GM12878 (cell line): ENCODE measurements at regions not wholly inside any gene's neighbourhood (a gene's known extent, or its start where the extent isn't known, plus 50 kb on each side); places are given as distances from the start of the nearest gene placed in this dataset.

Experiments
- ATAC-seq: fragments of 200-7000 bp; cut with Tn5 transposase; 3 replicates; pipeline ENCODE4 v1.9.1; 2020; ENCODE audit warnings: mild to moderate bottlenecking, moderate library complexity
- BruUV-seq: library from RNA; stranded (reverse); fragments of 400-500 nt; replicated peaks from 2 replicates; lab custom pipeline; 2021; lab: Mats Ljungman, UMichigan
- CTCF ChIA-PET: fragments of 300-600 bp; sonication (Branson Sonifier 250); formaldehyde crosslinking; extraction: SDS; loops from one replicate; lab custom pipeline; 2021; ENCODE audit warnings: inconsistent platforms; lab: Yijun Ruan, JAX
- POLR2A ChIA-PET: fragments of 350-600 bp; formaldehyde crosslinking; extraction: SDS; loops from one replicate; lab custom pipeline; 2021; ENCODE audit warnings: inconsistent platforms; lab: Charles Lee
- RAD21 ChIA-PET: fragments of 300-600 bp; sonication (Branson Sonifier 250); formaldehyde crosslinking; loops from one replicate; lab custom pipeline; 2023; ENCODE audit warnings: antibody characterized with exemption; ENCODE audit not compliant: unreplicated experiment; lab: Charles Lee
- SMC1A ChIA-PET: fragments of 300-600 bp; sonication (Branson Sonifier 250); formaldehyde crosslinking; loops from one replicate; lab custom pipeline; 2023; ENCODE audit not compliant: unreplicated experiment, uncharacterized antibody; lab: Charles Lee
- DNase-seq: peaks from one replicate; pipeline ENCODE4 v3.0.0-alpha.2; 2011; ENCODE audit warnings: low read depth, low spot score
- FAIRE-seq: peaks from 3 replicates; lab custom pipeline; 2011; peaks lifted over from hg19 to GRCh38; lab: Jason Lieb, UNC
- H2AFZ ChIP-seq: 2 replicates; pipeline ENCODE4 v1.6.0; 2011; ENCODE audit warnings: low read depth, low read length, control low read depth; ENCODE audit not compliant: control insufficient read depth
- H3K27ac ChIP-seq: 2 replicates; pipeline ENCODE4 v1.5.1; 2011; ENCODE audit warnings: control low read depth; ENCODE audit not compliant: control insufficient read depth, insufficient read depth
- H3K27me3 ChIP-seq, 2 experiments: replicated peaks in 1 of 2; 2 replicates each; pipeline versions ENCODE4 v1.6.0 to v1.6.1; 2011; ENCODE audit warnings: low read length in 1 of 2; ENCODE audit not compliant: control insufficient read depth in 2 of 2, insufficient read depth in 2 of 2
- H3K36me3 ChIP-seq, 2 experiments: 2 replicates each; pipeline ENCODE4 v1.5.1; 2011; ENCODE audit warnings: low read length in 1 of 2; ENCODE audit not compliant: control insufficient read depth in 2 of 2, insufficient read depth in 2 of 2
- H3K4me1 ChIP-seq: 2 replicates; pipeline ENCODE4 v1.6.1; 2011; ENCODE audit warnings: mild to moderate bottlenecking, low read length, moderate library complexity, mixed read lengths; ENCODE audit not compliant: control insufficient read depth, insufficient read depth
- H3K4me2 ChIP-seq: 2 replicates; pipeline ENCODE4 v1.6.0; 2011; ENCODE audit warnings: control low read depth; ENCODE audit not compliant: control insufficient read depth, insufficient read depth
- H3K4me3 ChIP-seq: fragments of 200-600 bp; sonication (generic); 2 replicates; pipeline ENCODE4 v1.5.1; 2016
- H3K79me2 ChIP-seq: 2 replicates; pipeline ENCODE4 v1.6.0; 2011; ENCODE audit warnings: low read length; ENCODE audit not compliant: control insufficient read depth, insufficient read depth
- H3K9ac ChIP-seq: 2 replicates; pipeline ENCODE4 v1.8.0; 2011; ENCODE audit warnings: low read length, control low read depth, mixed read lengths; ENCODE audit not compliant: control insufficient read depth, insufficient read depth
- H3K9me3 ChIP-seq: replicated peaks from 3 replicates; pipeline ENCODE4 v1.5.1; 2011; ENCODE audit warnings: mild to moderate bottlenecking, low read length; ENCODE audit not compliant: control insufficient read depth, insufficient read depth
- H4K20me1 ChIP-seq: 2 replicates; pipeline ENCODE4 v1.6.0; 2011; ENCODE audit not compliant: control insufficient read depth, insufficient read depth
- HDAC6 ChIP-seq: fragments of 200-600 bp; sonication (generic); IDR thresholded peaks from one replicate; pipeline ENCODE4 v1.8.0; 2017; ENCODE audit warnings: antibody characterized with exemption; ENCODE audit not compliant: unreplicated experiment
- MYB ChIP-seq: fragments of 150-350 bp; IDR thresholded peaks from 2 replicates; pipeline ENCODE4 v1.6.1; 2014; ENCODE audit warnings: mild to moderate bottlenecking, low read depth, low read length, borderline replicate concordance
- NRF1 ChIP-seq: conservative IDR thresholded peaks from 2 replicates; pipeline ENCODE4 v1.6.1; 2011; ENCODE audit warnings: mild to moderate bottlenecking, low read depth, low read length, improper control_type of control experiment
- SRF ChIP-seq, 2 experiments: IDR thresholded peaks; 2 replicates each; pipeline ENCODE4 v1.6.1; 2011; ENCODE audit warnings: low read depth in 2 of 2, low read length in 2 of 2, mild to moderate bottlenecking in 1 of 2, moderate library complexity in 1 of 2
- ZNF274 ChIP-seq: IDR thresholded peaks from one replicate; pipeline ENCODE4 v1.8.0; 2011; ENCODE audit not compliant: insufficient read length, insufficient read depth
- ZNF622 ChIP-seq: fragments of 450-650 bp; IDR thresholded peaks from 2 replicates; pipeline ENCODE4 v1.6.1; 2017; ENCODE audit warnings: mild to moderate bottlenecking, inconsistent platforms
- WGBS: methylation state at CpG from one replicate; pipeline ENCODE4 v1.1.6; 2016; ENCODE audit warnings: low lambda C conversion rate; ENCODE audit not compliant: insufficient replicate concordance, insufficient coverage; ENCODE audit errors: missing lambda C conversion rate; 5-methylcytosine and 5-hydroxymethylcytosine counted together
- in situ Hi-C: fragments of 300-500 bp; cut with MboI; formaldehyde crosslinking; loops from 9 replicates; pipeline ENCODE4 v1.14.3; 2018; ENCODE audit warnings: mixed read lengths
- intact Hi-C: fragments of 100-400 bp; cut with micrococcal nuclease; formaldehyde crosslinking; loops from one replicate; pipeline ENCODE4 v1.14.2; 2022; ENCODE audit not compliant: unreplicated experiment
- TF ChIP-seq, protein P1 (sequence below): IDR thresholded peaks from 2 replicates; pipeline ENCODE4 v1.6.1; 2012; ENCODE audit warnings: low read depth, low read length, improper control_type of control experiment
- TF ChIP-seq, protein P2 (sequence below): fragments of 450-650 bp; formaldehyde crosslinking; IDR thresholded peaks from 2 replicates; pipeline ENCODE4 v1.5.0; 2022; ENCODE audit warnings: mild to moderate bottlenecking, missing genetic modification characterization
- TF ChIP-seq, protein P3 (sequence below): fragments of 150-350 bp; IDR thresholded peaks from 2 replicates; pipeline ENCODE4 v1.6.1; 2016; ENCODE audit warnings: low read depth, low read length
- TF ChIP-seq, protein P4 (sequence below), 3 experiments: IDR thresholded peaks in 2 of 3; conservative IDR thresholded peaks in 1 of 3; 2 replicates each; pipeline ENCODE4 v1.5.1; 2011; ENCODE audit warnings: low read depth in 3 of 3, low read length in 3 of 3, mild to moderate bottlenecking in 3 of 3, control low read depth in 2 of 3, moderate library complexity in 2 of 3, inconsistent platforms in 1 of 3, mixed read lengths in 1 of 3; ENCODE audit not compliant: control insufficient read depth in 2 of 3, insufficient read depth in 1 of 3; ENCODE audit errors: extremely low read depth in 1 of 3
- TF ChIP-seq, protein P5 (sequence below): fragments of 450-650 bp; formaldehyde crosslinking; IDR thresholded peaks from 2 replicates; pipeline ENCODE4 v1.4.0; 2020; ENCODE audit warnings: mild to moderate bottlenecking, moderate library complexity

DNA sequence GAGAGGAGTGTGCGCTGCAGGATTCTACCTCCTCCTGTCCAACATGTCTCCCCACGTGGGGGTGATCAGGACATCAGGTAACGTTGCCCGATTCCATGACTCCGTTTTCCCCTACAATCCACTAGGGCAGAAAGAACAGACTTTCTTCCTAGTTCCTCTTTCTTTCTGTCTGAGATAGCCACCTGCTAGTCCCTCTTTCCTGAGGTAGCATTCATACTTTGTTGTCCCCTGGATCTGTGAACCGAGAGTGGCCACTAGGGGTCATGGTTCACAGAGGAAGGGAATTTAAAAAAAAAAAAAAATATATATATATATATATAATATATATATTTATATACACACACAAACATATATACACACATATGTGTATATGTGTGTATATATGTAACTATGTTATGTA is 210.0 kb upstream of the ZNF521 start:
- no peaks in the 10 kb centered on the region for H4K20me1 ChIP-seq
- H3K36me3 ChIP-seq = no peaks in the 10 kb centered on the region
- no peak overlapping the region for H3K27ac ChIP-seq
- no peaks in the 10 kb centered on the region for H3K9me3 ChIP-seq
- no peak overlapping the region for H3K4me3 ChIP-seq
- BruUV-seq = no TSS peak
- no peaks in the 10 kb centered on the region for H3K79me2 ChIP-seq
- ChIA-PET RAD21 (no interaction called here), CTCF (no interaction called here), POLR2A (no interaction called here), SMC1A (no interaction called here)
- H3K4me1 ChIP-seq = no peaks in the 10 kb centered on the region
- intact Hi-C loops = loop anchor here (5.0 kb wide), 2 partner anchors 270 to 335 kb away; no protein-coding TSS in a partner anchor
- in situ Hi-C loops = no loop called here
- no peak overlapping the region for H3K4me2 ChIP-seq
- 18% methylated on average over 6 of the region's 6 CpGs for WGBS
- H3K9ac ChIP-seq = no peak overlapping the region
- DNase-seq (no peak), FAIRE-seq (no peak), ATAC-seq (peak; percentile 53)
- no peak overlapping the region for H2AFZ ChIP-seq
- no peaks in the 10 kb centered on the region; a peak in 1 of 4 replicates for H3K27me3 ChIP-seq
- TF ChIP-seq ZNF622 (no peak), SRF (IDR thresholded peaks at IDR 0.05; ENCODE audit: low read depth in 2 of 2, low read length in 2 of 2) (no peak), HDAC6 (no peak), NRF1 (no peak), MYB (no peak), ZNF274 (no peak)
- TF ChIP-seq, protein P1, sequence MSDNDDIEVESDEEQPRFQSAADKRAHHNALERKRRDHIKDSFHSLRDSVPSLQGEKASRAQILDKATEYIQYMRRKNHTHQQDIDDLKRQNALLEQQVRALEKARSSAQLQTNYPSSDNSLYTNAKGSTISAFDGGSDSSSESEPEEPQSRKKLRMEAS = no peak
- TF ChIP-seq, protein P2, sequence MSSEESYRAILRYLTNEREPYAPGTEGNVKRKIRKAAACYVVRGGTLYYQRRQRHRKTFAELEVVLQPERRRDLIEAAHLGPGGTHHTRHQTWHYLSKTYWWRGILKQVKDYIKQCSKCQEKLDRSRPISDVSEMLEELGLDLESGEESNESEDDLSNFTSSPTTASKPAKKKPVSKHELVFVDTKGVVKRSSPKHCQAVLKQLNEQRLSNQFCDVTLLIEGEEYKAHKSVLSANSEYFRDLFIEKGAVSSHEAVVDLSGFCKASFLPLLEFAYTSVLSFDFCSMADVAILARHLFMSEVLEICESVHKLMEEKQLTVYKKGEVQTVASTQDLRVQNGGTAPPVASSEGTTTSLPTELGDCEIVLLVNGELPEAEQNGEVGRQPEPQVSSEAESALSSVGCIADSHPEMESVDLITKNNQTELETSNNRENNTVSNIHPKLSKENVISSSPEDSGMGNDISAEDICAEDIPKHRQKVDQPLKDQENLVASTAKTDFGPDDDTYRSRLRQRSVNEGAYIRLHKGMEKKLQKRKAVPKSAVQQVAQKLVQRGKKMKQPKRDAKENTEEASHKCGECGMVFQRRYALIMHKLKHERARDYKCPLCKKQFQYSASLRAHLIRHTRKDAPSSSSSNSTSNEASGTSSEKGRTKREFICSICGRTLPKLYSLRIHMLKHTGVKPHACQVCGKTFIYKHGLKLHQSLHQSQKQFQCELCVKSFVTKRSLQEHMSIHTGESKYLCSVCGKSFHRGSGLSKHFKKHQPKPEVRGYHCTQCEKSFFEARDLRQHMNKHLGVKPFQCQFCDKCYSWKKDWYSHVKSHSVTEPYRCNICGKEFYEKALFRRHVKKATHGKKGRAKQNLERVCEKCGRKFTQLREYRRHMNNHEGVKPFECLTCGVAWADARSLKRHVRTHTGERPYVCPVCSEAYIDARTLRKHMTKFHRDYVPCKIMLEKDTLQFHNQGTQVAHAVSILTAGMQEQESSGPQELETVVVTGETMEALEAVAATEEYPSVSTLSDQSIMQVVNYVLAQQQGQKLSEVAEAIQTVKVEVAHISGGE (CRISPR knock-in tag) = no peak
- TF ChIP-seq, protein P3, sequence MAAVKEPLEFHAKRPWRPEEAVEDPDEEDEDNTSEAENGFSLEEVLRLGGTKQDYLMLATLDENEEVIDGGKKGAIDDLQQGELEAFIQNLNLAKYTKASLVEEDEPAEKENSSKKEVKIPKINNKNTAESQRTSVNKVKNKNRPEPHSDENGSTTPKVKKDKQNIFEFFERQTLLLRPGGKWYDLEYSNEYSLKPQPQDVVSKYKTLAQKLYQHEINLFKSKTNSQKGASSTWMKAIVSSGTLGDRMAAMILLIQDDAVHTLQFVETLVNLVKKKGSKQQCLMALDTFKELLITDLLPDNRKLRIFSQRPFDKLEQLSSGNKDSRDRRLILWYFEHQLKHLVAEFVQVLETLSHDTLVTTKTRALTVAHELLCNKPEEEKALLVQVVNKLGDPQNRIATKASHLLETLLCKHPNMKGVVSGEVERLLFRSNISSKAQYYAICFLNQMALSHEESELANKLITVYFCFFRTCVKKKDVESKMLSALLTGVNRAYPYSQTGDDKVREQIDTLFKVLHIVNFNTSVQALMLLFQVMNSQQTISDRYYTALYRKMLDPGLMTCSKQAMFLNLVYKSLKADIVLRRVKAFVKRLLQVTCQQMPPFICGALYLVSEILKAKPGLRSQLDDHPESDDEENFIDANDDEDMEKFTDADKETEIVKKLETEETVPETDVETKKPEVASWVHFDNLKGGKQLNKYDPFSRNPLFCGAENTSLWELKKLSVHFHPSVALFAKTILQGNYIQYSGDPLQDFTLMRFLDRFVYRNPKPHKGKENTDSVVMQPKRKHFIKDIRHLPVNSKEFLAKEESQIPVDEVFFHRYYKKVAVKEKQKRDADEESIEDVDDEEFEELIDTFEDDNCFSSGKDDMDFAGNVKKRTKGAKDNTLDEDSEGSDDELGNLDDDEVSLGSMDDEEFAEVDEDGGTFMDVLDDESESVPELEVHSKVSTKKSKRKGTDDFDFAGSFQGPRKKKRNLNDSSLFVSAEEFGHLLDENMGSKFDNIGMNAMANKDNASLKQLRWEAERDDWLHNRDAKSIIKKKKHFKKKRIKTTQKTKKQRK = no peak
- TF ChIP-seq, protein P4, sequence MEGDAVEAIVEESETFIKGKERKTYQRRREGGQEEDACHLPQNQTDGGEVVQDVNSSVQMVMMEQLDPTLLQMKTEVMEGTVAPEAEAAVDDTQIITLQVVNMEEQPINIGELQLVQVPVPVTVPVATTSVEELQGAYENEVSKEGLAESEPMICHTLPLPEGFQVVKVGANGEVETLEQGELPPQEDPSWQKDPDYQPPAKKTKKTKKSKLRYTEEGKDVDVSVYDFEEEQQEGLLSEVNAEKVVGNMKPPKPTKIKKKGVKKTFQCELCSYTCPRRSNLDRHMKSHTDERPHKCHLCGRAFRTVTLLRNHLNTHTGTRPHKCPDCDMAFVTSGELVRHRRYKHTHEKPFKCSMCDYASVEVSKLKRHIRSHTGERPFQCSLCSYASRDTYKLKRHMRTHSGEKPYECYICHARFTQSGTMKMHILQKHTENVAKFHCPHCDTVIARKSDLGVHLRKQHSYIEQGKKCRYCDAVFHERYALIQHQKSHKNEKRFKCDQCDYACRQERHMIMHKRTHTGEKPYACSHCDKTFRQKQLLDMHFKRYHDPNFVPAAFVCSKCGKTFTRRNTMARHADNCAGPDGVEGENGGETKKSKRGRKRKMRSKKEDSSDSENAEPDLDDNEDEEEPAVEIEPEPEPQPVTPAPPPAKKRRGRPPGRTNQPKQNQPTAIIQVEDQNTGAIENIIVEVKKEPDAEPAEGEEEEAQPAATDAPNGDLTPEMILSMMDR (IDR thresholded peaks at IDR 0.05 in 2 of 3, conservative IDR thresholded peaks at IDR 0.05 in 1 of 3; ENCODE audit: control insufficient read depth in 2 of 3, extremely low read depth in 1 of 3, insufficient read depth in 1 of 3, low read depth in 3 of 3, low read length in 3 of 3) = peak in 1 of 3 experiments; percentile 17; a peak in 1 of 6 replicates
- TF ChIP-seq, protein P5, sequence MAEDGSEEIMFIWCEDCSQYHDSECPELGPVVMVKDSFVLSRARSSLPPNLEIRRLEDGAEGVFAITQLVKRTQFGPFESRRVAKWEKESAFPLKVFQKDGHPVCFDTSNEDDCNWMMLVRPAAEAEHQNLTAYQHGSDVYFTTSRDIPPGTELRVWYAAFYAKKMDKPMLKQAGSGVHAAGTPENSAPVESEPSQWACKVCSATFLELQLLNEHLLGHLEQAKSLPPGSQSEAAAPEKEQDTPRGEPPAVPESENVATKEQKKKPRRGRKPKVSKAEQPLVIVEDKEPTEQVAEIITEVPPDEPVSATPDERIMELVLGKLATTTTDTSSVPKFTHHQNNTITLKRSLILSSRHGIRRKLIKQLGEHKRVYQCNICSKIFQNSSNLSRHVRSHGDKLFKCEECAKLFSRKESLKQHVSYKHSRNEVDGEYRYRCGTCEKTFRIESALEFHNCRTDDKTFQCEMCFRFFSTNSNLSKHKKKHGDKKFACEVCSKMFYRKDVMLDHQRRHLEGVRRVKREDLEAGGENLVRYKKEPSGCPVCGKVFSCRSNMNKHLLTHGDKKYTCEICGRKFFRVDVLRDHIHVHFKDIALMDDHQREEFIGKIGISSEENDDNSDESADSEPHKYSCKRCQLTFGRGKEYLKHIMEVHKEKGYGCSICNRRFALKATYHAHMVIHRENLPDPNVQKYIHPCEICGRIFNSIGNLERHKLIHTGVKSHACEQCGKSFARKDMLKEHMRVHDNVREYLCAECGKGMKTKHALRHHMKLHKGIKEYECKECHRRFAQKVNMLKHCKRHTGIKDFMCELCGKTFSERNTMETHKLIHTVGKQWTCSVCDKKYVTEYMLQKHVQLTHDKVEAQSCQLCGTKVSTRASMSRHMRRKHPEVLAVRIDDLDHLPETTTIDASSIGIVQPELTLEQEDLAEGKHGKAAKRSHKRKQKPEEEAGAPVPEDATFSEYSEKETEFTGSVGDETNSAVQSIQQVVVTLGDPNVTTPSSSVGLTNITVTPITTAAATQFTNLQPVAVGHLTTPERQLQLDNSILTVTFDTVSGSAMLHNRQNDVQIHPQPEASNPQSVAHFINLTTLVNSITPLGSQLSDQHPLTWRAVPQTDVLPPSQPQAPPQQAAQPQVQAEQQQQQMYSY (CRISPR knock-in tag) = no peak
